ENCODE measurements at regions not wholly inside any gene's neighbourhood (a gene's known extent, or its start where the extent isn't known, plus 50 kb on each side); places are given as distances from the start of the nearest gene placed in this dataset.

DNA sequence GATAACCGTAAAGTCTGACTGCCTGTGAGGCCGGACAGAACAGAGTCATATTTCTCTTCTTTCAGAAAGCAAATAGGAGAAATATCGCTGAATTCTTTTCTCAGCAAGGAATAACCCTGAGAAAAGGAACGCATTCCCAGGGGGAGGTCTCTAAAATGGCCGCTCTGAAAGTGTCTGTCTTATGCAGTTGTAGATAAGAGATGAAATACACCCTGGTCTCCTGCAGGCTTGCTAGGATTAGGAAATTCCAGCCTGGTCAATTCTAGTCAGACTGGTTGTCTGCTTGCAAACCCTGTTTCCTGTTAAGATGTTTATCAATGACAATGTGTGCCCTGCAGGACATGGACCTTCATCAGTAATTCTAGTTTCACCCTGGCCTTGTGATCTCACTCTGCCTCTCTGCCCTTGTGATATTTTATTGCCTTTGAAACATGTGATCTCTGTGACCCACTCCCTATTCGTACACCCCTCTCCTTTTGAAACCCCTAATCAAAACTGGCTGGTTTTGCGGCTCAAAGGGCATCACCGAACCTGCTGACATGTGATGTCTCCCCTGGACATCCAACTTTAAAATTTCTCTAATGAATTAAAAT lies 934.8 kb upstream of the SPRY2 start:
- no peak for TF ChIP-seq POLR2A (IDR thresholded peaks at IDR 0.05; ENCODE audit: low read depth, low read length)
- TF ChIP-seq POLR2AphosphoS5 (IDR thresholded peaks at IDR 0.05; ENCODE audit: insufficient read depth, low read depth, low read length): no peak
- TF ChIP-seq, protein P1, sequence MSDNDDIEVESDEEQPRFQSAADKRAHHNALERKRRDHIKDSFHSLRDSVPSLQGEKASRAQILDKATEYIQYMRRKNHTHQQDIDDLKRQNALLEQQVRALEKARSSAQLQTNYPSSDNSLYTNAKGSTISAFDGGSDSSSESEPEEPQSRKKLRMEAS (IDR thresholded peaks at IDR 0.05; ENCODE audit: insufficient read depth, insufficient read length): no peak
- no peak for TF ChIP-seq GATA2 (IDR thresholded peaks at IDR 0.05; ENCODE audit: insufficient read depth, insufficient read length, low read depth, low read length)
- TF ChIP-seq, protein P2, sequence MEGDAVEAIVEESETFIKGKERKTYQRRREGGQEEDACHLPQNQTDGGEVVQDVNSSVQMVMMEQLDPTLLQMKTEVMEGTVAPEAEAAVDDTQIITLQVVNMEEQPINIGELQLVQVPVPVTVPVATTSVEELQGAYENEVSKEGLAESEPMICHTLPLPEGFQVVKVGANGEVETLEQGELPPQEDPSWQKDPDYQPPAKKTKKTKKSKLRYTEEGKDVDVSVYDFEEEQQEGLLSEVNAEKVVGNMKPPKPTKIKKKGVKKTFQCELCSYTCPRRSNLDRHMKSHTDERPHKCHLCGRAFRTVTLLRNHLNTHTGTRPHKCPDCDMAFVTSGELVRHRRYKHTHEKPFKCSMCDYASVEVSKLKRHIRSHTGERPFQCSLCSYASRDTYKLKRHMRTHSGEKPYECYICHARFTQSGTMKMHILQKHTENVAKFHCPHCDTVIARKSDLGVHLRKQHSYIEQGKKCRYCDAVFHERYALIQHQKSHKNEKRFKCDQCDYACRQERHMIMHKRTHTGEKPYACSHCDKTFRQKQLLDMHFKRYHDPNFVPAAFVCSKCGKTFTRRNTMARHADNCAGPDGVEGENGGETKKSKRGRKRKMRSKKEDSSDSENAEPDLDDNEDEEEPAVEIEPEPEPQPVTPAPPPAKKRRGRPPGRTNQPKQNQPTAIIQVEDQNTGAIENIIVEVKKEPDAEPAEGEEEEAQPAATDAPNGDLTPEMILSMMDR (IDR thresholded peaks at IDR 0.05; ENCODE audit: extremely low read depth in 1 of 2, insufficient read depth in 1 of 2, low read depth in 1 of 2, low read length in 2 of 2): no peak
- TF ChIP-seq EZH2 (IDR thresholded peaks at IDR 0.05; ENCODE audit: borderline replicate concordance, low read depth, low read length, severe bottlenecking): no peak
- TF ChIP-seq MYC (IDR thresholded peaks at IDR 0.05; ENCODE audit: low read depth, low read length): no peak
- no peak for TF ChIP-seq FOS (IDR thresholded peaks at IDR 0.05; ENCODE audit: borderline replicate concordance, insufficient read depth, low read length)

Measured in endothelial cell of umbilical vein (primary cell).